ENCODE measurements at regions not wholly inside any gene's neighbourhood (a gene's known extent, or its start where the extent isn't known, plus 50 kb on each side); places are given as distances from the start of the nearest gene placed in this dataset.

- TF ChIP-seq CTCF (conservative IDR thresholded peaks at IDR 0.05) (no peak), ZFX (IDR thresholded peaks at IDR 0.05) (no peak)
Observed at GRCh38 chr2:211133766-211134165, 577.4 kb downstream of the CPS1 start.
